ENCODE measurements at regions not wholly inside any gene's neighbourhood (a gene's known extent, or its start where the extent isn't known, plus 50 kb on each side); places are given as distances from the start of the nearest gene placed in this dataset.

DNA sequence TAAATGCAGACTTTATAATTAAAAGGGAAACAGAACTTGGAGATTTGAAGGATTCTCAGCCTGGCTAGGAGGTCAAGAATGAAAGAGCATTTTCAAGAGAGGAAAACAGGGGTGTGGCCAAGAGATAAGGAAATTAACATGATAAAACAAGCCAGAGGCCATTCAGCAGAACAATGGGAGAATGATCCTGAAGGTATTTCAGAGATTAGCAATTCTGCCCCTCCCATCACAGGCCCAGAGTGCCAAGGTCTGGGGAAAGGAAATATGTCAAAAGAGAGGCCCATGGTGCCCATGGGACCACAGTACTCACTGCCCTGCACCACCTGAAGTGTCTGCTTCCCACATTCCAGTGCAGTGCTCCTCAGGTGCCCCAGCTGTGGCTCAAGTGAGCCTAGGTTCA lies 188.5 kb upstream of the STS start:
- no peak for TF ChIP-seq CTCF (conservative IDR thresholded peaks at IDR 0.05)
- no peak for TF ChIP-seq EZH2 (IDR thresholded peaks at IDR 0.05; ENCODE audit: low read depth)
